ENCODE measurements at regions not wholly inside any gene's neighbourhood (a gene's known extent, or its start where the extent isn't known, plus 50 kb on each side); places are given as distances from the start of the nearest gene placed in this dataset.
"Not testable (repeated sequence)": the region's sequence is repeated elsewhere in the genome, so short reads cannot be mapped to it uniquely, and the experiment has no call there.

DNA sequence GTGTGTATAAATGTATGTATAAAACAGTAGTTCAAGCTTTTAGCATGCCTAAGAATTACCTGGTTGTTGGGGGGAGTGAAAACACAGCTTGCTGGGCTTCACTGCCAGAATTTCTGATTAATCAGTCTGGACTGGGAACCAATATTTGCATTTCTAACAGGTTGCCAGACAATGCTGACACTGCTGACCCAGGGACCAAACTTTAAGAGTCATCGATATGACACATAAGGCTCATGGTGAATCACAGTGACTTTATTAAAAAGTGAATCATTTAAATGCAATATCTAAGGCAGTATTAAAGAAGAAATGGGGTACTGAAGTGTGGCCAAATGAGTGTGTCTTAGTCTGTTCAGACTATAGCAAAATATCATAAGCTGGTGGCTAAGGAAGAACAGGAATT lies 195.9 kb upstream of the DTNA start:
- TF ChIP-seq, protein P1, sequence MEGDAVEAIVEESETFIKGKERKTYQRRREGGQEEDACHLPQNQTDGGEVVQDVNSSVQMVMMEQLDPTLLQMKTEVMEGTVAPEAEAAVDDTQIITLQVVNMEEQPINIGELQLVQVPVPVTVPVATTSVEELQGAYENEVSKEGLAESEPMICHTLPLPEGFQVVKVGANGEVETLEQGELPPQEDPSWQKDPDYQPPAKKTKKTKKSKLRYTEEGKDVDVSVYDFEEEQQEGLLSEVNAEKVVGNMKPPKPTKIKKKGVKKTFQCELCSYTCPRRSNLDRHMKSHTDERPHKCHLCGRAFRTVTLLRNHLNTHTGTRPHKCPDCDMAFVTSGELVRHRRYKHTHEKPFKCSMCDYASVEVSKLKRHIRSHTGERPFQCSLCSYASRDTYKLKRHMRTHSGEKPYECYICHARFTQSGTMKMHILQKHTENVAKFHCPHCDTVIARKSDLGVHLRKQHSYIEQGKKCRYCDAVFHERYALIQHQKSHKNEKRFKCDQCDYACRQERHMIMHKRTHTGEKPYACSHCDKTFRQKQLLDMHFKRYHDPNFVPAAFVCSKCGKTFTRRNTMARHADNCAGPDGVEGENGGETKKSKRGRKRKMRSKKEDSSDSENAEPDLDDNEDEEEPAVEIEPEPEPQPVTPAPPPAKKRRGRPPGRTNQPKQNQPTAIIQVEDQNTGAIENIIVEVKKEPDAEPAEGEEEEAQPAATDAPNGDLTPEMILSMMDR (IDR thresholded peaks at IDR 0.05; ENCODE audit: unreplicated experiment), result no peak
- Mint-ChIP-seq H3K4me1 (no peaks in the 10 kb centered on the region), H3K36me3 (peaks cover 2% of the 10 kb centered on the region), H3K9me3 (peaks cover 17% of the 10 kb centered on the region), H3K27me3 (ENCODE audit: low read depth) (no peaks in the 10 kb centered on the region), H3K27ac (no peak overlapping the region), H3K4me3 (no peak overlapping the region)
- DNase-seq (ENCODE audit: low spot score in 2 of 2, unreplicated experiment in 2 of 2), result no peak

- TF ChIP-seq, protein P1 (IDR thresholded peaks at IDR 0.05; ENCODE audit: unreplicated experiment), result no peak
- no peak overlapping the region for H3K27ac Mint-ChIP-seq
- DNase-seq (ENCODE audit: low spot score in 2 of 2, unreplicated experiment in 2 of 2), result no peak
- peaks cover 17% of the 10 kb centered on the region for H3K9me3 Mint-ChIP-seq
- no peak overlapping the region for H3K4me3 Mint-ChIP-seq
- H3K36me3 Mint-ChIP-seq, result peaks cover 2% of the 10 kb centered on the region
- H3K4me1 Mint-ChIP-seq, result no peaks in the 10 kb centered on the region
- no peaks in the 10 kb centered on the region for H3K27me3 Mint-ChIP-seq (ENCODE audit: low read depth)
Measured at GRCh38 chr18:34514957-34515356, 195.1 kb upstream of the DTNA start.

DNA sequence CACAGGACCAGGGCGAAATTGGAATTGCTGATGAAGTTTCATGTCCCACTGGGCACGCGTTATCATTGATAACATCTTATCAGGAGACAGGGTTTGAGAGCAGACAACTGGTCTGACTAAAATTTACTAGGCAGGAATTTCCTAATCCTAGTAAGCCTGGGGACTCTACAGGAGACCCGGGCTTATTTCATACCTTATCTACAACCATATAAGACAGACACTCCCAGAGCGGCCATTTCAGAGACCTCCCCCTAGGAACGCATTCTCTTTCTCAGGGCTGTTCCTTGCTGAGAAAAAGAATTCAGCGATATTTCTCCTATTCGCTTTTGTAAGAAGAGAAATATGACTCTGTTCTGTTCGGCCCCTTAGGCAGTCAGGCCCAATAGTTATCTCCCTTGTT lies 193.7 kb upstream of the DTNA start:
- not testable (repeated sequence) for DNase-seq (ENCODE audit: low spot score in 2 of 2, unreplicated experiment in 2 of 2); H3K4me3 Mint-ChIP-seq; H3K27ac Mint-ChIP-seq; H3K4me1 Mint-ChIP-seq; H3K27me3 Mint-ChIP-seq (ENCODE audit: low read depth); H3K36me3 Mint-ChIP-seq
- peaks cover 17% of the 10 kb centered on the region for H3K9me3 Mint-ChIP-seq

DNA sequence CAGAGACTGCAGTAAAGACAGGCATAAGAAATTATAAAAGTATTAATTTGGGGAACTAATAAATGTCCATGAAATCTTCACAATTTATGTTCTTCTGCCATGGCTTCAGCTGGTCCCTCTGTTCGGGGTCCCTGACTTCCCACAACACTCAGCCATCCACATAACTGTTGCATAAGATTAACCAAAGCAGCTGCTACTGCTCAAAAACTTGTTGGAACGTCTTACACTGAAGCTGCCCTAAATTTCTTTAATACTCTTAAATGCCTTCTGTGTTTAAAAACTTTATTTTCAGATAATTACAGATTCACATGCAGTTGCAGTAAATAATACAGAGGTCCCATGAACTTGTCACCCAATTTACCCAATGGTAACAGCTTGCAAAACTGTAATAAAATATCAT lies 193.1 kb upstream of the DTNA start:
- peaks cover 17% of the 10 kb centered on the region for H3K9me3 Mint-ChIP-seq
- H3K27ac Mint-ChIP-seq; DNase-seq (ENCODE audit: low spot score in 2 of 2, unreplicated experiment in 2 of 2); H3K4me1 Mint-ChIP-seq; H3K4me3 Mint-ChIP-seq; H3K36me3 Mint-ChIP-seq; H3K27me3 Mint-ChIP-seq (ENCODE audit: low read depth): not testable (repeated sequence)

GRCh38 chr18:34521040-34521439 lies 189.1 kb upstream of the DTNA start:
- TF ChIP-seq, protein P1 (IDR thresholded peaks at IDR 0.05; ENCODE audit: unreplicated experiment), result no peak
- no peak for DNase-seq (ENCODE audit: low spot score in 2 of 2, unreplicated experiment in 2 of 2)
- H3K27me3 Mint-ChIP-seq (ENCODE audit: low read depth), result peaks cover 2% of the 10 kb centered on the region
- H3K4me1 Mint-ChIP-seq, result peaks cover 12% of the 10 kb centered on the region
- no peaks in the 10 kb centered on the region for H3K36me3 Mint-ChIP-seq
- peaks cover 6% of the 10 kb centered on the region for H3K9me3 Mint-ChIP-seq
- no peak overlapping the region for H3K4me3 Mint-ChIP-seq
- H3K27ac Mint-ChIP-seq, result no peak overlapping the region

DNA sequence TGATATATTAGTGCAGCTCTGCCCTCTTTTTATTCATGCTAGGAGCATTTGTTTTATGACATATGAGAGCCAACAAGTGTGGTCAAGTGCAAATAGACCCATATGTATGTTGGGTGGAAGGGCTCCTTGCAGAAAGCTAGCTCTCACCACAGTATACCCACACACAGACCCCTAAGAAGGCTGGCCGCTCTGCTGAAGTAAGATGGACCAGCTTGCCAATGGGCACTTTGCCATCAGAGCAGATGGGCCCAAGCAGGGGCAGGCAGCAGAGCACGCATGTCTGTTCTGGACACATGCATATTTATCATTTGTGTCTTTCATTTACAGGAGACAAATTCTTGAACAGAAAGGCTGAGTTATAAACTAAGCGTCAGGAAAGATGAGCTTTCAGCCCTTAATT lies 187.5 kb upstream of the DTNA start:
- no peaks in the 10 kb centered on the region for H3K9me3 Mint-ChIP-seq
- peaks cover 2% of the 10 kb centered on the region for H3K27me3 Mint-ChIP-seq (ENCODE audit: low read depth)
- no peaks in the 10 kb centered on the region for H3K36me3 Mint-ChIP-seq
- no peak for DNase-seq (ENCODE audit: low spot score in 2 of 2, unreplicated experiment in 2 of 2)
- H3K4me1 Mint-ChIP-seq, result peaks cover 21% of the 10 kb centered on the region
- TF ChIP-seq, protein P1 (IDR thresholded peaks at IDR 0.05; ENCODE audit: unreplicated experiment), result no peak
- no peak overlapping the region for H3K4me3 Mint-ChIP-seq
- H3K27ac Mint-ChIP-seq, result no peak overlapping the region

DNA sequence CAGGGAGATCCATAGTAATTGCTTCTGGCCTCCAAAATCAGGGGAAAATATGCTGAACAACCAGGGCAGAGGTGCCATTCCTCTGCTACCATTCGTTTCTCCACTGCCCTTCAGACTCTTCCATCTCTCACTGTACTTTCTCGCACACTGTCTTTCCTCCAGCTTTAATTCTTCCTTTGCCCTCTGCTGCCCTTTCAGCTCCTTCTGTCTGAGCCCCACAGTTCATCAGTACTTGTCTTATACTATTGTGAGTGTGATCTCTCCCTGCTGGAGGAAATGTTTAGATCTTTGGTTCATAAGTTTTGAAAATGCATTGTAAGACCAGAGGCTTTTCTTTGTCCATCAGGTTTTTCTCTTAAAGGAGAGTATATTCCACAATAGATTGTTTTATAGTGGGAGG lies 184.9 kb upstream of the DTNA start:
- Mint-ChIP-seq H3K27me3 (ENCODE audit: low read depth) (peaks cover 2% of the 10 kb centered on the region), H3K36me3 (no peaks in the 10 kb centered on the region), H3K27ac (peak overlapping the region; percentile 15), H3K4me1 (peaks cover 27% of the 10 kb centered on the region), H3K9me3 (no peaks in the 10 kb centered on the region), H3K4me3 (no peak overlapping the region)
- no peak for DNase-seq (ENCODE audit: low spot score in 2 of 2, unreplicated experiment in 2 of 2)
- TF ChIP-seq, protein P1 (IDR thresholded peaks at IDR 0.05; ENCODE audit: unreplicated experiment), result no peak

Measured in mesothelial cell of epicardium (in vitro differentiated cells).